ENCODE measurements at regions not wholly inside any gene's neighbourhood (a gene's known extent, or its start where the extent isn't known, plus 50 kb on each side); places are given as distances from the start of the nearest gene placed in this dataset.

DNA sequence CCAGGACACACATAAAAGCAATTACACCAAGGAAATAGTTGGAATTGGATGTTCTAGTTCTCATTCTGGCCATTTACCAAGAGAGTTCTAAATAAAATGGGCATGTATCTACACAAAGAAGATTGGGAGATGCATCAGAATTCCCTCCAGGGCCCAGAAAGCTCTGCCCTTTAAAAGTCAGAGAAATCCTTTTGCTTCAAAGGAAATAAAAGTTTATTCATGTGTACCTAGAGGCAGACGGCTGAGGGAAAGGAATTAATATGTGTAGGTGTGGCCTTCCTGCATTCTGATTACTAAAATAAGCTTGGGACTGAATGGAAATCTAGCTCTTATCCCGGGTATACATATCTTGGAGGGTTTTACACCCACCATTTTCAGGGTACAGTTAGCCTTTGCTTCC, 719.4 kb downstream of the SEMA5A start:
- Histone ChIP-seq H4K20me1 (replicated peaks in 1 of 2; ENCODE audit: control insufficient read depth in 1 of 2, insufficient read depth in 2 of 2, low read length in 2 of 2) (no peaks in the 10 kb centered on the region), H3K27me3 (replicated peaks in 1 of 4; ENCODE audit: control insufficient read depth in 3 of 4, extremely low read depth in 1 of 4, insufficient read depth in 3 of 4, low read length in 3 of 4) (no peaks in the 10 kb centered on the region), H3K4me2 (ENCODE audit: insufficient read depth in 1 of 2, low read depth in 2 of 2, low read length in 2 of 2) (no peak overlapping the region), H3K56ac (replicated peaks; ENCODE audit: insufficient read length, low read depth, low read length) (no peak overlapping the region), H2BK20ac (ENCODE audit: low read length) (no peak overlapping the region), H4K91ac (replicated peaks; ENCODE audit: insufficient read length, low read length) (no peak overlapping the region), H3K27ac (ENCODE audit: low read depth, low read length) (no peak overlapping the region), H3K4ac (replicated peaks; ENCODE audit: insufficient read length, low read depth, low read length) (no peak overlapping the region), H3K79me1 (ENCODE audit: low read depth, low read length) (no peaks in the 10 kb centered on the region), H3K9me3 (ENCODE audit: insufficient read depth in 2 of 2, low read depth in 1 of 2, low read length in 1 of 2) (no peaks in the 10 kb centered on the region), H3K23me2 (ENCODE audit: low read depth, low read length) (no peaks in the 10 kb centered on the region), H2AK5ac (ENCODE audit: low read depth, low read length) (no peak overlapping the region), H4K5ac (ENCODE audit: insufficient read length, low read depth, low read length) (no peak overlapping the region), H3K9ac (replicated peaks in 1 of 4; ENCODE audit: extremely low read depth in 1 of 4, low read depth in 3 of 4, low read length in 3 of 4) (no peak overlapping the region), H3K23ac (ENCODE audit: insufficient read length) (no peak overlapping the region), H2BK12ac (ENCODE audit: low read depth, low read length) (no peak overlapping the region), H3K14ac (ENCODE audit: insufficient read length) (no peak overlapping the region), H2BK120ac (replicated peaks; ENCODE audit: low read depth, low read length) (no peak overlapping the region), H2AFZ (ENCODE audit: low read length) (no peak overlapping the region), H3K79me2 (ENCODE audit: control insufficient read depth in 1 of 2, insufficient read depth in 2 of 2, low read length in 2 of 2) (no peaks in the 10 kb centered on the region), H2BK15ac (ENCODE audit: low read length) (no peak overlapping the region), H4K8ac (ENCODE audit: extremely low read depth, insufficient read depth, low read length) (no peak overlapping the region), H3K18ac (ENCODE audit: extremely low read depth, low read length) (no peak overlapping the region), H3K36me3 (ENCODE audit: control insufficient read depth in 2 of 4, insufficient read depth in 4 of 4, low read length in 3 of 4) (no peaks in the 10 kb centered on the region), H2BK5ac (ENCODE audit: low read depth, low read length) (no peak overlapping the region), H3K4me1 (replicated peaks in 1 of 4; ENCODE audit: control insufficient read depth in 3 of 4, insufficient read depth in 4 of 4, low read length in 3 of 4) (no peaks in the 10 kb centered on the region; a peak in 1 of 7 replicates), H3K4me3 (ENCODE audit: extremely low read depth in 1 of 4, insufficient read depth in 2 of 4, low read depth in 3 of 4, low read length in 4 of 4) (no peak overlapping the region)
- FAIRE-seq (no peak), DNase-seq (ENCODE audit: low read depth in 1 of 2, low spot score in 2 of 2) (no peak)
- POLR2A ChIA-PET (ENCODE audit: partially characterized antibody), result interaction anchor here (1.1 kb wide), 1 partner anchor 14 kb away, joined by 3 read pairs; no protein-coding TSS in a partner anchor
- TF ChIP-seq JUND (IDR thresholded peaks at IDR 0.05; ENCODE audit: low read length) (no peak), TEAD4 (IDR thresholded peaks at IDR 0.05; ENCODE audit: low read depth, low read length) (no peak), NRF1 (IDR thresholded peaks at IDR 0.05; ENCODE audit: low read depth, low read length) (no peak), POLR2AphosphoS5 (IDR thresholded peaks at IDR 0.05; ENCODE audit: low read depth, low read length) (no peak), TAF7 (optimal IDR thresholded peaks at IDR 0.05; ENCODE audit: borderline replicate concordance, low read depth, low read length) (no peak), POU5F1 (IDR thresholded peaks at IDR 0.05; ENCODE audit: low read depth, low read length) (no peak), BCL11A (IDR thresholded peaks at IDR 0.05; ENCODE audit: low read depth in 2 of 2, low read length in 2 of 2) (no peak), SP2 (IDR thresholded peaks at IDR 0.05; ENCODE audit: low read length) (no peak), SRF (IDR thresholded peaks at IDR 0.05; ENCODE audit: low read depth, low read length) (no peak), CEBPB (IDR thresholded peaks at IDR 0.05; ENCODE audit: low read depth, low read length) (no peak), TBP (IDR thresholded peaks at IDR 0.05; ENCODE audit: low read depth, low read length) (no peak)
- TF ChIP-seq, protein P1, sequence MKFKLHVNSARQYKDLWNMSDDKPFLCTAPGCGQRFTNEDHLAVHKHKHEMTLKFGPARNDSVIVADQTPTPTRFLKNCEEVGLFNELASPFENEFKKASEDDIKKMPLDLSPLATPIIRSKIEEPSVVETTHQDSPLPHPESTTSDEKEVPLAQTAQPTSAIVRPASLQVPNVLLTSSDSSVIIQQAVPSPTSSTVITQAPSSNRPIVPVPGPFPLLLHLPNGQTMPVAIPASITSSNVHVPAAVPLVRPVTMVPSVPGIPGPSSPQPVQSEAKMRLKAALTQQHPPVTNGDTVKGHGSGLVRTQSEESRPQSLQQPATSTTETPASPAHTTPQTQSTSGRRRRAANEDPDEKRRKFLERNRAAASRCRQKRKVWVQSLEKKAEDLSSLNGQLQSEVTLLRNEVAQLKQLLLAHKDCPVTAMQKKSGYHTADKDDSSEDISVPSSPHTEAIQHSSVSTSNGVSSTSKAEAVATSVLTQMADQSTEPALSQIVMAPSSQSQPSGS (IDR thresholded peaks at IDR 0.05; ENCODE audit: low read length), result no peak
- 81% methylated on average over 2 of the region's 2 CpGs; no CpG with 5 or more reads in 1 of the 2 experiments for WGBS, 2 experiments (ENCODE audit: extremely low coverage in 1 of 2, insufficient coverage in 1 of 2, insufficient read length in 1 of 2, insufficient replicate concordance in 2 of 2, low coverage in 1 of 2, low lambda C conversion rate in 2 of 2, missing lambda C conversion rate in 1 of 2)
- CTCF ChIA-PET (ENCODE audit: partially characterized antibody), result interaction anchor here (1.1 kb wide), 1 partner anchor 14 kb away, joined by 3 read pairs; no protein-coding TSS in a partner anchor

Measured in H1 (cell line).